GM19023 (cell line): ENCODE measurements at regions not wholly inside any gene's neighbourhood (a gene's known extent, or its start where the extent isn't known, plus 50 kb on each side); places are given as distances from the start of the nearest gene placed in this dataset.
A peak's percentile ranks its signal among the peaks of the same experiment; 100 is the strongest.

Source experiments
- ATAC-seq: cut with Tn5 transposase; IDR thresholded peaks from one replicate; pipeline ENCODE4 v1.9.1; 2021; ENCODE audit warnings: mild to moderate bottlenecking, moderate library complexity; ENCODE audit not compliant: unreplicated experiment

DNA sequence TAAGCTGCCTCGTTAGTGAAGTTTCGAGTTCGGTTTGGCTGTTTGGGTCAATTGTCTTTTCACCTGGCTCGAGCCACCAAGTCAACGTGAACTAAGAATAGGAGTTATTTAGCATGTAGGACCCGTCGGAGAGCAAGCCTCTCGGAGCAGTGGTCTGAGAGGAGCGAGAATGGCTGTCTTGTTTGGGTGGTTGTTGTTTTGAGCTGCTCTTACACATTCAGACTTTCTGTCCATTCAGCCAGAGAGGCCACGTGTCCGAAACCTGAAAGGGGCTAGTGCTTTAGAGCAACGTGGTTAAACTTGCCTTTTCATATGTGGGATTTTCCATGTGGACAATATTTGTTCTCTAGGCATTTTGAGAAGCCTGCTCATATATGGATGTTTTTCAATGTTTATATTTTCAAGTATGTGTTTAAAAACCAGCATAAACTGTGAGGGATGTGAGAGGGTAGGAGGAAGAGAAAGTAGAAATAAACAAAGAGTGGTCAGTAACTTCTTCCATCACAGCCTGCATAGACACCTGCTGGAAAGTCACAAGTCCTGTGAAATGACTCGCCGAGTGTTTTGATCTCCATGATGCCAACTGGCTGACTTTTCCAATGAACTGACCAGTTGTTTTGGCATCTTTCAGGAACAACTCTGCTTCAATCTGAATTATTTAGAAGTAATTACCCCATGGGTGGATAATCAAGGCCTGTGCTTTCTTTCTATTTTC lies 221.0 kb downstream of the ASCL1 start:
- ATAC-seq = no peak

DNA sequence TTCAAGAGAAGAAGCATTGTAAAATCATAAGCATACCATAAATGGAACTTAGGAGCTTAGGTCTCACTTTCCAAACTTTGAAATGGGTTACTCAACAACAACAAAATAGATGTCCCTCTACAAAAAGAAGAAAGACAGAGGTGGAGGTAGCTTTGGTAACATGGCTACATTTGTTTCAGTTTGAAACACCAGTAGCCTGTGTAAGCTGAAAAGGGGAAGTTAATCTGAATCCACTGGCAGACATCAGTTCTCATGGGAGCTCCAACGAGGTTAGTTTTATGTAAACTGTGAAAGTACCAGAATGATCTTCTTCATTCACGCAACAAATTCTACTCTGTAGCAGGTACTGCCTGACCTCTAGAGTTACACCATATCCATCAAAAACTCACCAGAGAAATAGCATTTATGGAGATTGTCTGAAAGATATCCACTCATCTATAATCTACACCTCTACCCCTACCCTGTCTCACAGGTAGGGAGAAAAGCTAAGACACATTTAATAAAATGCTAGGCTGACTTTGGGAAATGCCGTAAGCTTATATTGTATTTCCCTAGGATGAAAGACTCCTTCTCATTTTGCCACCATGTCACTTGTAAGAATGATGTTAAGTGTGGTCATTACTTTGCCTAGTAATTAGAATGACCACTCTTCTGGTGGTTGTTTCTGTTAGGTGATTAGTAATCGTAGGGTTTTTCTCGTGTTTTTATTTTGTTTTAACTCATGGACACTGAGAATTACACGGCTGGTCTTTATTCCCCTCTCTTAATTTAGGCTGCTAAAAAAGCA lies 224.1 kb downstream of the ASCL1 start:
- peak; percentile 90 for ATAC-seq

DNA sequence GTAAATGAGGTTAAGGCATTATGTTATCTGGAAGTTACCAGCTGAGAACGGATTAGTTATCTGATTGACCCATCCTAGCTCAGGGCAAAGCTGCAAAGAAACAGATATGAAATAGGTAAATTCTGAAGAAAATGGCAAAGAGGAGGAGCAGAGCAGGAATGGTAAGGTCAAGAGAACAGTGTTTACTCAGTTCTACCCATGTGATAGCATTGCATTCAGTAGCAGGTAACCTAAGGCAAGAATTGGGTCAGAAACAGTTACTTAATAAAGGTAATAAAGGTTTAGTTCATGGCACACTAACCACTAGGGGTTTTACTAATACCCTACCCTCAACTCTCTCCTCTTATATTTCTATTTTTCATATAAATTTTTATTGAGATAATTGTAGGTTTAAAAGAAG lies 224.8 kb downstream of the ASCL1 start:
- ATAC-seq = no peak

DNA sequence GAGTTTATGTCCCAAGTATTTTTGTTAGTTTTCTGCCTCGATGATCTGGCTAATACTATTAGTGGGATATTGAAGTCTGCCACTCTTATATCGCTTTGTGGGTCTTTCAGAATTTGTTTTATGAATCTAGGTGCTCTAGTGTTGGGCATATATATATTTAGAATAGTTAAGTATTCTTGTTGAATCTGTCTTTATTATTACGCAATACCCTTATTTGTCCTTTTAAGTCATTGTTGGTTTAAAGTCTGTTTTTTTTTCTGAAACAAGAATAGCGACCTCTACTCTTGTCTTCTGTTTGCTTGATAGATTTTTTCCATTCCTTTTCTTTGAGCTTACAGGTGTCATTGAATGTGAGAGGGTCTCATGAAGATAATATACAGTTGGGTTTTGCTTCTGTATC lies 239.0 kb downstream of the ASCL1 start:
- ATAC-seq = no peak

- no peak for ATAC-seq
These were observed 240.4 kb downstream of the ASCL1 start for GRCh38 chr12:103197725-103198388.

DNA sequence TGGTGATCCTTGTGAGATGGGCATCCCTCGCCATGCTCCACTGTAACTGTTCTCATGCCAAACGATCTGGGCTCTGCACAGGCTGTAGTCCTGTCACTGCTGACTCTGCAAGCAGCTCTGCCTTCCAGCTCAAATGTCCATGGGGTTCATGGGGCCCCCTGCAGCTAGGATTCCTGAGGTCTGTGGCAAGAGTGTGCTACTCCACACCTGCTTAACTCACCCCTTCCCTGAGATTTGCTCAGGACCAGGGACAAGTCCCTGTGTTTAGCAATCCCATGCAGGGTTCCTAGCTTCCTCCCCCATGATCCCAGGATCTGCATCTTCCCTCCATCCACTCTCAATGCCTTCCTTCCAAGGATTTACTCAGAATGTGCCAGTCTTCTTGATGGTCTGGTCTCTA lies 241.0 kb downstream of the ASCL1 start:
- no peak for ATAC-seq

DNA sequence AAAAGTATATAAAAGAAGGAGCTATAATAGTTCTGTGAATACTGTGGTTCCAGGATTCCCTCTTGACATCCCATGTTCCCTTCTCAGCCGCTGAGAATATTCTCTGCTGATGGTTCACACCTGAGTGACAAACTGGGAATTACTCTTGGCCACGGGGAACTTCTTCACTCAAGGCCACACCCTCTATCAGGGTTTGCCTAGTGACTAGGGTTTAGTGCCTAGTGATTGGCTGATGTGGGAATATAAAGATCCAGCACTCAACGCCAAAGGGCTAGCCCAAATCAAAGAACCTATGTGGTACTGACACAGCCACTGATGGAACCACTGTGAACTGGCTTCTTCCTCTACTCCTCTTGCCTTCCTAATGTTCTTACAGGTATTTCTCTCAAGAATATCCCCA lies 248.4 kb downstream of the ASCL1 start:
- no peak for ATAC-seq

GRCh38 chr12:103207936-103208335 lies 250.5 kb downstream of the ASCL1 start:
- ATAC-seq = no peak

DNA sequence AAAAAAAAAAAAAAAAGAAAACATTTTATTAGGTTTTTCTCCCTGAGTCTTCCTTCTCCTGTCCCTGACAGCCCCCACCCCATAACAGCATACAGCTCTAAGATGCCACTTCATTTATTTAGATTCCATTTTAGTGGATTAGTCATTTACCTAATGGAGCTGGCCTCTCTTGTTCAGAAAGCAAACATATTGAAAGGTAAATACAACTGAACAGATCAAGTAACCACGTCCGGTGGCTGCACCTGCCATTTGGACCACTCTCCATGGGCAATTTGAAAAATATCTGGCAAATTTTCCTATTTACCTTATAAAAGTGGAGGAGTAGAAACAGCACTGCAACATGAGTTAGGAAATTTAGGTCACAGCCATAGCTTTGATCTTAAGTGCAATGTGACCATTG lies 254.6 kb downstream of the C12orf42 start:
- no peak for ATAC-seq

- ATAC-seq = no peak
These were observed 251.2 kb downstream of the C12orf42 start for GRCh38 chr12:103244596-103244995.

DNA sequence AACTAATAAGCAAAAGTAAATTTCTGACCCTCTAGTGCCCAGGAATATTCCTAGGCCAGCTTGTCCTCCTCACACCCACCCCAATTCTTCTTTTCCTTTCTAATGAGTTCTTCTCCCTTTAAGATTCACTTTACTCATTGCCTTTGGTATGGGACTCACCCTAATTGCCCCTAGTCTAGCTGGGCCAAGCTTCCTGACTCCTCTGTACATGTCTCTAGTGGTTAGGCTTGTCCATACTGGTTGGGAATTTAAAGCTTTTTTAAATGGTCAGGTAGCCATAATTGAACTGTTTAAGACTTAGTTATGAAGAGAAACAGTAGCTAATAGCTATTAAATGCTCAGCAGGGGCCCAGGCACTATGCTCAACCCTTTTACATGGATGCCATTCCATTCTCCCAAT lies 248.2 kb downstream of the C12orf42 start:
- no peak for ATAC-seq

DNA sequence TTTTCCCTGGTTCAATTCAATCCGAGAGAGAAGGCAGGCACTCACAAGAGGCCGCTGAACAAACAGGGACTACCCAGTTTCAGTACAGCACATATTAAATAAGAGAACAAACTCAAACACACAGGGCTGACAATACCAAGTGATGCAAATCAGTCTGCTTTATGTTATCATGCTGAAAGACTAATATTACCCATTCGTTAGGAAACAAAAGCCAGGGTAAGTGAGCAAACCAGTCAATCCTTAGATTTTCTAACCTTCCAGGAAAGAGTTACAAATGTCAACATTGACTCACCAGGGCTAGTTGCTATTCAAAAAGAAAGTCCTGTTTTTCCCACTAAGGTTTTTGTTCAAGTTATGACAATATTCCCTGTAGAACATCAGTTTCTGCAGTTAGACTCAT lies 246.2 kb downstream of the C12orf42 start:
- ATAC-seq = no peak

DNA sequence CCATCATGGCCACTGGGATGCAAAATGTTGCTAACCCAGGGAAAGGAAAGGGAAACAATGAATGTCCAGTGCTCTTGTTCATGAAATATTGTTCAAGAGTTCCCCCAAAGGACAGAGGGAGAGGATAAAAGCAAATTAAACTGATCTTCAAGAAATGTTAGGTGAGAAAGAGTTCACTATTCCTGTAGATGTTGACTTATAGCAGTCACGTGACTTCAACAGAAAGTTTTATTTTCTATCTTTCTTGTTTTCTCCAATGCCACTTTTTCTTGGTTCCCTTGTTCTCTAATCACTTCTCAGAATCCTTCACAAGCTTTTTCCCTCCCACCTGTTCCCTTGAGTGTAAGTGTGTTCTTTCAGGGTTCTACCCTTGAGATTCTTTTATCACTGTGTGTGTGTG lies 245.3 kb downstream of the C12orf42 start:
- ATAC-seq = no peak
